Right lobe of liver (tissue), 6 donors: ENCODE measurements at regions not wholly inside any gene's neighbourhood (a gene's known extent, or its start where the extent isn't known, plus 50 kb on each side); places are given as distances from the start of the nearest gene placed in this dataset.

Source experiments
- ATAC-seq, 4 donors: fragments of 200-7000 bp; cut with Tn5 transposase; one replicate each; pipeline ENCODE4 v1.9.1; 2020; ENCODE audit warnings: mild to moderate bottlenecking in 4 of 4, moderate library complexity in 4 of 4
- DNase-seq, 3 donors: peaks; one replicate each; pipeline ENCODE4 v3.0.0-alpha.2; 2020
- H3K27ac ChIP-seq, 3 donors: fragments of 200-600 bp; one replicate each; pipeline ENCODE4 v1.8.0; 2022
- H3K27me3 ChIP-seq, 2 donors: fragments of 200-600 bp; one replicate each; pipeline ENCODE4 v1.8.0; 2022
- H3K36me3 ChIP-seq, 4 donors: fragments of 200-600 bp; sonication (generic) in 1 of 4; one replicate each; pipeline versions ENCODE4 v1.5.1 to v1.8.0; 2017 to 2022; ENCODE audit warnings: control low read depth in 1 of 4
- H3K4me1 ChIP-seq, 4 donors: fragments of 200-600 bp; sonication (generic) in 1 of 4; one replicate each; pipeline versions ENCODE4 v1.5.1 to v1.8.0; 2017 to 2022; ENCODE audit warnings: control low read depth in 1 of 4
- H3K4me3 ChIP-seq, 3 donors: fragments of 200-600 bp; one replicate each; pipeline ENCODE4 v1.8.0; 2022
- H3K9me3 ChIP-seq, 4 donors: fragments of 200-600 bp; sonication (generic) in 1 of 4; one replicate each; pipeline versions ENCODE4 v1.5.1 to v1.8.0; 2017 to 2022; ENCODE audit warnings: control low read depth in 1 of 4
- POLR2A ChIP-seq: fragments of 450-650 bp; IDR thresholded peaks from one replicate; pipeline ENCODE4 v1.6.1; 2017; ENCODE audit warnings: antibody characterized with exemption, mild to moderate bottlenecking
- WGBS: methylation state at CpG from one replicate; pipeline ENCODE4 v1.1.6; 2018; ENCODE audit warnings: low coverage, low lambda C conversion rate; ENCODE audit not compliant: insufficient coverage; ENCODE audit errors: missing lambda C conversion rate; 5-methylcytosine and 5-hydroxymethylcytosine counted together
- intact Hi-C, 2 donors: fragments of 100-400 bp; cut with DNase I; formaldehyde crosslinking; loops; one replicate each; pipeline versions ENCODE4 v1.11.2 to v1.14.1; 2022
- TF ChIP-seq, protein P1 (sequence below), 4 donors: fragments of 200-600 bp in 3 of 4; fragments of 450-650 bp in 1 of 4; IDR thresholded peaks; one replicate each; pipeline versions ENCODE4 v1.5.1 to v1.8.0; 2016 to 2022; ENCODE audit warnings: antibody characterized with exemption in 4 of 4, mild to moderate bottlenecking in 2 of 4
- donor health status: DM: no; HTN: yes; CAD: no.
- donor health status: DM: no; HTN: no; CAD: no.
- donor health status: DM: no; HTN: no; CAD: no.
- donor health status: DM: no; HTN: yes; CAD: no.
- donor health status: DM: no; HTN: yes; CAD: no.

DNA sequence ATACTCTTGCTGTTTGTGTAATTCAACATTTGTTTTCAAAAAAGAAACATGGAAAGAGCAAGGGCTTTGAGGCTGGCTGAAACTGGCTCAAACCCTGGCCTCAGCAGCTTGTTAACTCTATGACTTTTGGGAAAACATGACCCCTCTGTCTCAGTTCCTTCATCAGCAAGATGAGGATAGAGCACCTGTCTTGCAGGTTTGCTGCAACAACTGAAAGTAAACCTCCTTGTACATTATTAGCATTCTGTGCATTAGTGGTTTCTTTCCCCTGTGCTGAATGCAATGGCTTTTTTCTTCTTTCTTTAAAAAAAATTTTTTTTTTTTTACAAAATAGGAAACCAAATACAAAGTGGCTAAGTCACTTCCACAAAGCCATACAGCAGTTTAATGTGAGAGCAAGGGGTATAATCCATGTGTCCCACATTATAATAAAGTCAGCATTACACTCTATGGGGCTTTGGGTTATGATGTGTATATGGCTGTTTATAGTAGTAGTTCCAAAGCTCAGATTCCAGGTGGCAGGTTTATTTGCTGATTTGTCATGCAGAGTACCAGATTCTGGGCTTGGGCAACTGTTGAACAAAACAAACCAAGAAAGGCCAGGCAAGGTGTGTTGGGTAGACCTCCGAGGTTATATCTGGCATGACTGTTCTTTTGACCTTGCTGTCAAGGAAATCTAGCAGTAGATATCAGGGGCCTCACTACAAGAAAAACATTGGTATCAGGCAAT lies 194.5 kb upstream of the CNOT2 start:
- DNase-seq (no peak), ATAC-seq (no peak)
- H3K9me3 ChIP-seq: no peaks in the 10 kb centered on the region
- peaks cover 0 to 19% (median 2%) of the 10 kb centered on the region in 4 donors for H3K4me1 ChIP-seq
- WGBS: 31% methylated on average over 1 of the region's 1 CpG
- H3K4me3 ChIP-seq: no peak overlapping the region
- no peaks in the 10 kb centered on the region for H3K27me3 ChIP-seq
- no peak overlapping the region for H3K27ac ChIP-seq
- intact Hi-C loops: no loop called here
- H3K36me3 ChIP-seq: no peaks in the 10 kb centered on the region
- TF ChIP-seq POLR2A: no peak
- TF ChIP-seq, protein P1, sequence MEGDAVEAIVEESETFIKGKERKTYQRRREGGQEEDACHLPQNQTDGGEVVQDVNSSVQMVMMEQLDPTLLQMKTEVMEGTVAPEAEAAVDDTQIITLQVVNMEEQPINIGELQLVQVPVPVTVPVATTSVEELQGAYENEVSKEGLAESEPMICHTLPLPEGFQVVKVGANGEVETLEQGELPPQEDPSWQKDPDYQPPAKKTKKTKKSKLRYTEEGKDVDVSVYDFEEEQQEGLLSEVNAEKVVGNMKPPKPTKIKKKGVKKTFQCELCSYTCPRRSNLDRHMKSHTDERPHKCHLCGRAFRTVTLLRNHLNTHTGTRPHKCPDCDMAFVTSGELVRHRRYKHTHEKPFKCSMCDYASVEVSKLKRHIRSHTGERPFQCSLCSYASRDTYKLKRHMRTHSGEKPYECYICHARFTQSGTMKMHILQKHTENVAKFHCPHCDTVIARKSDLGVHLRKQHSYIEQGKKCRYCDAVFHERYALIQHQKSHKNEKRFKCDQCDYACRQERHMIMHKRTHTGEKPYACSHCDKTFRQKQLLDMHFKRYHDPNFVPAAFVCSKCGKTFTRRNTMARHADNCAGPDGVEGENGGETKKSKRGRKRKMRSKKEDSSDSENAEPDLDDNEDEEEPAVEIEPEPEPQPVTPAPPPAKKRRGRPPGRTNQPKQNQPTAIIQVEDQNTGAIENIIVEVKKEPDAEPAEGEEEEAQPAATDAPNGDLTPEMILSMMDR (IDR thresholded peaks at IDR 0.05): no peak

DNA sequence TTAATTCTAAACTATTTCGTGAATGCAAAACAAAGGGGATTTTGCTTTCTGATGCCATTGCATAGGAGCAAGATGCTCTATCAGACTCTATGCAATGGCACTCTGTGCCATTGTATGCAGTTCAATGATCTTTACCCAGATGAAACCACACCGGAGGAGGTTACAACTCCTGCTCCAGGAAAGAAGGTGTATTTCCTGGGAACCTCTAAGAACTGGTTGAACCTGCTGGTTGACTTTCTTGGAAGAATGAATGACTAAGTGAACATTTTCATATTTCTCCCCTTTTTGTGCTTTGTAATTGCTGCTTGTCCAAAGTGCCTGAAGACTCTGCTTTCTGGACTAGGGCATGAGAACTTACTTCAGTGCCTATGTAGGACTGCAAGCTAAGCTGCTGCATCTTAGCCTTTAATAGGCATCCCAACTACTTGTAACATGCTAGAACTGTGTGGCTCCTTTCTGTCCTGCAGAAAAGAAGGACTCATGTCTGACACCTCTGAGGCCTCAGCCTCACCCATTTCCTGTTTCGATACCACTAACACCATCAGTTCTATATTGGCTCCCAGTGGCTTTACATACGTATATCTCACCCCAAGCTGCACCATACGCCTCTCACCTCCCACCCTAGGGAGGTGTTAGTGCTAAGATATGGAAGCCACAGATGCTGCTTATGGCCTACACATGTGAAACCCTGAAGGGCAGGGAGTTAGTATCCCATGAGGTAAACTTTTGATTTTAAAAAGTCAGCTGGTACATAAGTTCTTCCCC lies 193.5 kb upstream of the CNOT2 start:
- Histone ChIP-seq H3K27ac (no peak overlapping the region), H3K4me1 (peaks cover 0 to 22% (median 2%) of the 10 kb centered on the region in 4 donors), H3K9me3 (no peaks in the 10 kb centered on the region), H3K4me3 (no peak overlapping the region), H3K27me3 (no peaks in the 10 kb centered on the region), H3K36me3 (no peaks in the 10 kb centered on the region)
- DNase-seq: no peak
- WGBS: 71% methylated on average over 5 of the region's 5 CpGs
- no peak for TF ChIP-seq POLR2A
- TF ChIP-seq, protein P1 (IDR thresholded peaks at IDR 0.05): no peak
- no peak for ATAC-seq
- intact Hi-C loops: no loop called here

DNA sequence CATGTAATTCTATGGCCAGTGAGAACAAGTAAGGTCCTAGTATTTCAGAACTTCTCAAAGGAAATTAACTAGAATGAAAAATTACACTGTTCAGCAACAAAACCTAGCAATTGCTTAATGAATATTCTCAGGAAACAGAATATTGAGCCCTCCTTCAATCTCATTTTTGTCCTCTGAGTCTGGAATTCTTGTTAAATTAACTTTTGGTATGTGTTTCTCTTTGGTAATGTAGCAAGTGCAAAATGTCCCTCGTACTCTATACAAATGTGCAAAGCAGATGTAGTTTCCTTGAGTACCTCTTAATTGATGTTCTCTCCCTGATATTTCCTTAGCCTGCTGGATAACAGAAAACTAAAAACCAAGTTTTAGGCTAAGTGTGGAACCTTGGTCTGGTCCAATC lies 190.8 kb upstream of the CNOT2 start:
- ATAC-seq: peak in 1 of 4 donors; percentile 6
- H3K4me1 ChIP-seq: peaks cover 0 to 16% (median 2%) of the 10 kb centered on the region in 4 donors
- no peak for DNase-seq
- H3K27ac ChIP-seq: no peak overlapping the region
- no peak overlapping the region for H3K4me3 ChIP-seq
- no peaks in the 10 kb centered on the region for H3K36me3 ChIP-seq
- no peaks in the 10 kb centered on the region for H3K9me3 ChIP-seq
- TF ChIP-seq, protein P1 (IDR thresholded peaks at IDR 0.05): no peak
- TF ChIP-seq POLR2A: no peak
- WGBS: 93% methylated on average over 1 of the region's 1 CpG
- no peaks in the 10 kb centered on the region for H3K27me3 ChIP-seq
- intact Hi-C loops: no loop called here

DNA sequence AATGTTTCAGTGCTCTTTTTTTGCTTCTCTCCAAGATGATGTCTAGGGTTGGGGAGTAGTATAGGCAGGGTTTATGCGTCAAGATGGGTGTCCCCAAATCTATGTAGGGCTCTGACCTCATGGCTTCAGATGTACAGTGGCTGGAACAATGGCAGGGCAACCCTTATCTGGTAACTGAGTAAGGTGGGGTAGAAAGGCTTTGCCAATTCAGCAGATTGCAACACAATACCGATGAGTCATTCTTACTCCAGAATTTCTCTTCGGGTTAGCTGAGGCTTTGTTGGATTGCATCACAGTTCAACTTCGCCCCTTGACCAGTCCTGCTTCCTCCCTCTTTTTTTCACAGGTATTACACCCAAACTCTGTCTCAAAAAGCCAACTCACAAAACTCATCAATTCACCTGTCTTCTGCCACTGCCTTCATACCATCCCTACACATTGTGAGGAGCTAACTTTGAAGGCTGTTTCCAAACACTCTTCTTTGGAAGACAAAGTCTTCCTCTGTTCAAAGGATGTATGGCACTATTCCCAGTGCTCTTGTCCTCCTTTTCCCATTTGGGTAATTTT lies 190.2 kb upstream of the CNOT2 start:
- DNase-seq: peak in 2 of 3 donors; percentile 19 to 78
- TF ChIP-seq, protein P1 (IDR thresholded peaks at IDR 0.05): peak in 1 of 4 donors; percentile 8
- no peak for TF ChIP-seq POLR2A
- H3K9me3 ChIP-seq: no peaks in the 10 kb centered on the region
- H3K27me3 ChIP-seq: no peaks in the 10 kb centered on the region
- no peaks in the 10 kb centered on the region for H3K36me3 ChIP-seq
- intact Hi-C loops: no loop called here
- peak overlapping the region in 1 of 3 donors; percentile 30 for H3K27ac ChIP-seq
- WGBS: 22% methylated on average over 4 of the region's 4 CpGs
- H3K4me1 ChIP-seq: peaks cover 0 to 16% (median 2%) of the 10 kb centered on the region in 4 donors
- ATAC-seq: peak; percentile 97 to 100 (median 98)
- no peak overlapping the region for H3K4me3 ChIP-seq
